GM21381 (cell line): ENCODE measurements at regions not wholly inside any gene's neighbourhood (a gene's known extent, or its start where the extent isn't known, plus 50 kb on each side); places are given as distances from the start of the nearest gene placed in this dataset.
"Not testable (repeated sequence)": the region's sequence is repeated elsewhere in the genome, so short reads cannot be mapped to it uniquely, and the experiment has no call there.

Source experiments
- ATAC-seq: cut with Tn5 transposase; IDR thresholded peaks from one replicate; pipeline ENCODE4 v1.9.1; 2021; ENCODE audit warnings: mild to moderate bottlenecking, moderate library complexity; ENCODE audit not compliant: unreplicated experiment

DNA sequence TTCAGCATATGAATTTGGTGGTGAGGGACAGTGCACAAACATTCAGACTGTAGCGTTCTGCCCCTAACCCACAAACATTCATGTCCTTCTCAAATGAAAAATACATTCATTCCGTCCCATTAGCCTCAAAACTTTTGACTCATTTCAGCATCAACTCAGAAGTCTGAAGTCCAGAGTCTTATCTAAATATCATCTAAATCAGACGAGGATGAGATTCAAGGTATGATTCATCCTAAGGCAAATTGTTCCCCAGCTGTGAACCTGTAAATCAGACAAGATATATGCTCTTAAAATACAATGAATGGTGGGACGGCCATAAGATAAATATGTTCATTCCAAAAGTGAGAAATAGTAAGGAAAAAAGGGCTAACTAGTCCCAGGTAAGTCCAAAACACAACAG is 1195.6 kb upstream of the ADGRL4 start:
- no peak for ATAC-seq

DNA sequence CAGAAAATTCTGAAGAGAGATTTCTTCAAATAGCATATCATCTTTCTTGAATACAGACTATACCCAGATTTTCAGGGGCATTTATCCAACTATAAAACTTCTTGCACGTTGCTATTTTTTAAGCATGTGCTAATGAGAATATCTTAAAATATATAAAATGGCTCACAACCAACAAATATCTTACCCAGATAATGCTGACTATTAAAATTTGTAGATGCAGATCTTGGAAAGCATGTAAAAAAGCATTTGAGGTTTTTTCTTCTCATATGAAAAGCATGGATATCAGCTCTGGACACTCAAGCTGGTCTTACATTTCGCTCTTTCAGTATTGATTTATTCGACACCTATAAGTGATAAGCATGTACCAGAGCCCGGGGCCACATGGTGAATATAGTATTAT is 1187.7 kb upstream of the ADGRL4 start:
- no peak for ATAC-seq

DNA sequence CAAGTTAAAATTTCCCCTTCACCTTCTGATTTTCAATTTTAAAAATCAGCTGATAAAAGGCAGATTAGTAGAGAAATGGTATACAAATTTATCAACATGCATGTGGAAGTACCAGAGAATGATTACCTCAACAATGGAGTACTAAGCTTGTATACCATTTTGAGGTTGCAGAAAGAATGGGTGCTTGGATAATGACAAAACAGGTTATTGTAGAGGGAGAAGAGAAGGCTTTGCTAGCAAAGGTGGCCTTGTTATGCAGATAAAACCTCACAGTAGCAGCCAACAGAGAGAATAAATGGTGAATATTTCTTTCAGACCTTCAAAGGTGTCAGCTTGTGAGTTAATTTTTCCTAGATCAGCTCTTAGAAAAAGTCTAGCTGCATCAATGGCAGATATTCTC is 1174.9 kb upstream of the ADGRL4 start:
- no peak for ATAC-seq

DNA sequence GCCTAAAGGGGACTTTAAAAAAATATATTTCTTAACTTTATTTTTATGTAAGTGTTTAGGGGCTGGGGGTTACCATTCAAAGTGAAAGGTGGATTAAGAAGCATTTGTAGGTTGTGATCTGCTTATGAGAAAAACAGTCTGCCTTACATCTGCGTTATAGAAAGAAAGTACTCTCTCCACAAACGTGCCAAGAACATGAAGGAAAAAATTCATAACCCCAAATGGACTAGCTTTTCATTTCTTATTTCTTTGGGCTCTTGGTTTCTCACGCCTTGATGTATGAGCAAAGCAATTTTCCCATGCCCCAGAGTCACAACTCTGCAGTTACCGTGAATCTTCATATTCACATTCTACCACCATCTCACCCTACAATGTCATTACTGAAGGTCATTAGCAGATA is 1165.1 kb upstream of the ADGRL4 start:
- no peak for ATAC-seq

DNA sequence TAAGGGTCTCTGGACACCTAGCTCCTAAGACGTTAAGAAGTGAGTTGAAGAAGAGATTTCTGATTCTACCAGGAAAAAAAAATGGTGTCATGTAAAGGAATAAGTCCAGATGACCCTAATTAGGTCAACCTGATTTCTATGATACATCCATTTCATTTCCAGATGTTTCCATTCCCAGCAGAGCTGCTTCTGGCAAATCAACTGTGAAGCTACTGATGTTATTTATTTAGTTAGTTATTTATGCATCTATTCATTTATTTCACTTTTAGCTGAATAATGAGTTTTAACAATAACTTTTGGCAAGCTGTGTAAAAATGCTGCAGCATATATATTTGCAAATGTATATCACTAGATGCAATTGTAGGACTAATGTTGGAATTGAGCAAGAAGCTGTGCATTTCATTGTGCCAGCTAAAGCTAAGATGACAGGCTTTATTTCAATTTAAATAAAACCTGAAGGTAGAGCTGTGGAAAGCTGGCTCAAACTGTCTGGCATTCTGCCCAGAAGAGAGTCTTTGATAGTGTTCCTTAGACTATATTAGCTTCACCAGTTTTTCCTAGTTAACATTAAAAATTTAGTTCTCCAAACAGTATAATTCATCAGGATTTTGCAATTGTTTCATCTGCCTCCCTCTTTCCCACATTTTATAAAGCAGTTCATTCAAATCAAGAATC is 1164.4 kb upstream of the ADGRL4 start:
- ATAC-seq, result no peak

DNA sequence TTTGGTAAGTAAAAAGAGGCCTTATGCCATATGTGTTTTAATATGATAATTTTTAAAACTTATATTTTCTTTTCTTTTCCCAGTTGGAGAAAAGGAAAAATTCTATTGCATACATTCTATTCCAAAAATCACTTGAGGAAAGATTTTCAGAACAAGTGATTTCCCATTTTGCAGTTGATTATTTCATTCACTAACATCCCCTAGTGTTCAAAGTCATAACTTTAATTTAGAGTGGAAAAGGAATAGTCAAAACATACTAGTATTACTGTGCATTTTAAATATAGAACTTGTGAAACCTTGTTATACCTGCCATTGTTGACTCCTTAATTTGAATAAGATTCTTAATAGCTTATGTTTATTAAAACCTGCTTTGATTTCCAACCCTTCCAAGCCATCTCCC is 1157.6 kb upstream of the ADGRL4 start:
- ATAC-seq, result no peak

DNA sequence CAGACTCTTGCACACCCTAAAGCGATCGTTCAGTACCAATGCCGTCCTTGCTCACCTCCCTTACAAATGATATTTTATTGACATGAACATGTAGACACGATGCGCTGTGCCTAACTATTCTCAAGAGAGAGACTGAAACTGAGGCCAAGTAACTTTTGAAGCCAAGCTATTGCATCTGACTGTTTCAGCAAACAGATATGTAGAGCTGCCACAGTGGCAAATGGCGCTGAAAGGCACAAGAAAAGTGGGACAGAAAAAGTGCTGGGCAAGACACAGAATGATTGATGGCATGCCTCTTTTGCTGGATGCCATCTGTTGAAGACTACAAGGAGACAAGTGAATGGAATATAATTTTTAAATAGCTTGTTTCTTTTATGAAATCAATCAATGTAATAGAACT is 1157.2 kb upstream of the ADGRL4 start:
- no peak for ATAC-seq

DNA sequence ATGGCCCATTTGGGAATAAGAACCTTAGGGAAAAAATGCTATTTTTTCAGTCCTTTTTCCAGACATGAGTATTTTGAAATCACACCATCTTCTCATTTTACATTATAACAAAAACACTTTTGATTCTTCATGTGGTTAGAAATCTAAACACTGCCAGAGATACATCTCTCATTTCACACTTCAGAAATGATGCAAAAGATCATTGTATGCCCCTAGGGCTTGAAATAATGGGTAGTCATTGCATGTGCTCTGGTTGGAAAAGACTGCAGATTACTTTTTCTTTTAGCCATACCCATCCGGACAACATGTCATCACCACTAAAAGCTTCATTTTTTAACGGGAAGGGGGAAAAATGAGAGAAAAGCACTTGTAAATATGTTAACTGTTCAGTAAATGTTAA is 1152.2 kb upstream of the ADGRL4 start:
- no peak for ATAC-seq

DNA sequence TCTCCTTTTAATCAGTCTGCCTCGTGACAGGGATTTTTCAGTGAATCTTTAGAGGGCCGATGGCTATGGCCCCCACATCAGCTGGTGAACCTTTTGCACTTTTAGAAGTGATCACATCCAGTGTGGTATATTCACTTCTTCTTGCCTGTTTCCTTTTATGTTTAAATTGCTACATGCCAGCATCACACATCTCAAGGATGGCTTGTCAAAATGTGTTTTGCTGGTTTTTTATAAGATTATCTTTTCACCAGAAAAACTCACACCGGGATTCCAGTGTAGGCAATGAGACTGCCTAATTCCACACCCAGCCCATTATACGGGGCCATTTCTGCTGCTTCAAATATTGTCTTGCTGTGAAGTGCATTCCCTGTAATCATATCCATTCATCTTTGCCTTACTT is 1151.7 kb upstream of the ADGRL4 start:
- ATAC-seq, result no peak

DNA sequence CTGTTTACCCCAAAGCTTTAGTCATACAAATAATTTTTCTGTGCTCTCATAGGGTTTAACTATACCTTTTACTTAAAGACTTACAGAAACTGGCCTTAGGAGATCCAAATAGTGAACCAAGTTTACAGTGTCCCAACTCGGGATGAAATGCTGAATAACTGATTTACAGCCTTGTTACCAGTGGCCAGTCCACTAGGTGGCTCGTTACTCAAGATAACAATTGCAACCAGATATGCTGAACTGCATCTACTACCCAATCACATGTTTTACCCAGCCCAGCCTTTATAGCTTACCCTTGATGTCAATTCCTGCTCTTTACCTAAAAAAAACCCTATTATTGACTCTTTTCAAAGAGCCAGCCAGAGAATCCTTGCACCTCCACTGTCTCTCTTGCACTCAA is 1148.8 kb upstream of the ADGRL4 start:
- ATAC-seq, result no peak

DNA sequence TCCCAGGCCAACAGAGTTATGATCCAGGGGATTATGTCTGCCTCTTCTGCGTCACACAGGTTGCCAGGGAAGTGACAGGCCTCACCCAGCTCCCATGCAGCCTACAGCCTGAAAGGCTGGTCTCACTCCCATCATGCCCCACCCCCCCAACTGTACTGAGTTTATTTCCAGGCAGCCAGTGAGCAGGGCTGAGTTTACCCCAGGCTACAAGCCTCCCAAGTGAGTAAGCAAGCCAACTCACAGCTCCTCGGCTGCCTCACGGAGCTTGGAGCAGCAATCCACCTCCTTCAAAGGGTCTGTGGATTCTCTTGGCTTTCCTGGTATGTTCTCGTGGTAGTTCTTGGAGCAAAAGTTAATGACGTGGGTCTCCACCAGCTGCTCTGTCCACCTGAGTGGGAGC is 1147.6 kb upstream of the ADGRL4 start:
- no peak for ATAC-seq

DNA sequence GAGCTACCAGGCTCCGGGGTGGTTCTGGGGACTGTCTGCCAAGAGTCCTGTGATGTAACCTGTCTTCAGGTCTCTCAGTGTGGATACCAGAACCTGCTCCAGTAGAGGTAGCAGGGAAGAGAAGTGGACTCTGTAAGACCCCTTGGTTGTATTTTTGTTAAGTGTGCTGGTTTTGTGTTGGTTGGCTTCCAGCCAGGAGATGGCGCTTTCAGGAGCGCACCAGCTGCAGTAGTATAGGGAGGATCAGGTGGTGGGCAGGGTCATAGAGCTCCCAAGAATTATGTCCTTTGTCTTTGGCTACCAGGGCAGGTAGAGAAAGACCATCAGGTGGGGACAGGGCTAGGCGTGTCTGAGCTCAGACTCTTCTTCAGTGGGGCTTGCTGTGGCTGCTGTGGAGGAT is 1147.2 kb upstream of the ADGRL4 start:
- ATAC-seq, result no peak

DNA sequence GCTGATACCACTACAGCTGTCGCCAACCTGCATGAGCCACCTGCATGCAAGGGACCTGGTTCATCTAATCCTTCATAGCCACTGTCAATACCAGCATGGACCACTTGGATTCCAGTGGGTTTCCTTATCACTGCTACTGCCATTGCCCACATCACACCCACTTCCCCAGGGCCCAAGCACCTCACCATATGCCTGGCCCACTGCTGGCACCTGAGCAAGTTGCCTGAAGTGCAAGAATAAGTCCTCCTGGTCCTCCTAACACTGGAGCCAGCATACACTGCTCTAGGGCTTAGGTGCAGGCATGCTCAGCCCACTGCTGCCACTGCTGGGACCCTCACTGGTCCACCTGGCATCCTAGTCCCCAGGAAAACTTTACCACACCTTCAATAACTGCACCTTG is 1136.8 kb upstream of the ADGRL4 start:
- no peak for ATAC-seq

DNA sequence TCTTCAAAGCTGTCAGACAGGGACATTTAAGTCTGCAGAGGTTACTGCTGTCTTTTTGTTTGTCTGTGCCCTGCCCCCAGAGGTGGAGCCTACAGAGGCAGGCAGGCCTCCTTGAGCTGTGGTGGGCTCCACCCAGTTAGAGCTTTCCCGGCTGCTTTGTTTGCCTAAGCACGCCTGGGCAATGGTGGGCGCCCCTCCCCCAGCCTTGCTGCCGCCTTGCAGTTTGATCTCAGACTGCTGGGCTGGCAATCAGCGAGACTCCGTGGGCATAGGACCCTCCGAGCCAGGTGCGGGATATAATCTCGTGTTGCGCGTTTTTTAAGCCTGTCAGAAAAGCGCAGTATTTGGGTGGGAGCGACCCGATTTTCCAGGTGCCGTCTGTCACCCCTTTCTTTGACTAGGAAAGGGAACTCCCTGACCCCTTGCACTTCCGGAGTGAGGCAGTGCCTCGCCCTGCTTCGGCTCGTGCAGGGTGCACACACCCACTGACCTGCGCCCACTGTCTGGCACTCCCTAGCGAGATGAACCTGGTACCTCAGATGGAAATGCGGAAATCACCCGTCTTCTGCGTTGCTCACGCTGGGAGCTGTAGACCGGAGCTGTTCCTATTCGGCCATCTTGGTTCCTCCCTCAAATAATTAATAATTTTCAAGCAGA is 1131.5 kb upstream of the ADGRL4 start:
- ATAC-seq, result not testable (repeated sequence)

DNA sequence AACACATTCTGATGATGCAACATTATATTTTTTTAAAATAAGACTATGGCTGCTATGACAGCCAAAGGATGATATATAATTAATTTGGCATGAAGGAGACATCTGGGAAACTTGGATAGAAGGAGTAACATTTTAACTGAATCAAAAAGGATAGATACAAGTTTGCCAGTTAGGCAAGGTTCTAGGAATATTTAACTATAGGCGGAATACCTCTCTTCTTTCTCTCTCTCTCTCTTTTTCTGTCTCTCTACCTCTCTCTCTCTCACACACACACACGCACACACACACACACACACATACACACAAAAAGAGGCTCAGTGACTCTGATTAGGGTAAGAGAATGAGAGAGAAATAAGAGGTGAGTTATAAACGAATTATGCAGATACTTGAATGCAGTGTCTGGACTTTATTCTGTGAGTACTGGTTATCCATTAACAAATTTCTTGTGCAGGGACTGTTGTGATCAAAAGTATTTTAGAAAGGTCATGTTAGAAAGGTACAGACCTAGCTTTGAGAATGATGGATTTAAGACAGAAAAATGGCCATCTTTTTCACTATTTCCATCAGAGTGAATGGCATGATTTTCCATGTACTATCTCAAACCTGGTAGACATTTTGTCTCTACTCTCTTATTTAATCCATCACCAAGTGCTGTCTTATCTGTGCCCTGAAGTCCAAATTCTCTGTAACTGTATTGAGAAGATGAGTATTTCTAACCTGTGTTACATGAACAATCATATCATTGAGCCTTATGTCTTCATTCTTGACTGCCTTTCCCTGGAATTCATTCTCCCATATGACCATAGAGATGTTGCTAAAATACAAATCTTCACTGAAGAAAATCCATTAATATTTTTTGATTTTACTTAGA is 1106.9 kb upstream of the ADGRL4 start:
- ATAC-seq, result no peak

DNA sequence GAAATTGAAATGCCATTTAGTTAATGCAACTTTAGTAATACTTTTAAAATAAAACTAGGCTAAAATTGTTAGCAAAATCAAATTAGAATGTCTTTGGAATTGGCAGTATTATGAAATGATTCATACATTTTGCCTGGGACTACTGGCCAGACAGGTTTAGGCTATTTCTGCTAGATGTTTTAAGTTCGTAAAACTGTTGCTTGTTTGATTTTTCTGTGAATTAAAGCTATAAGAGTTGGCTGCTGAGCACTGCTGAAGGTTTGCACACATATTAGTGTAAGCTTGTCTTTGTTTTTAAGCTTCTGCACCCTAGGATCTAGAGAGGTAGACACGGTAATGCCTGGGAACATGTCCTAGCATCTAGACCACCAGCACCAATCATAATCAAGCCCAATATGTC is 1094.6 kb upstream of the ADGRL4 start:
- ATAC-seq, result no peak

DNA sequence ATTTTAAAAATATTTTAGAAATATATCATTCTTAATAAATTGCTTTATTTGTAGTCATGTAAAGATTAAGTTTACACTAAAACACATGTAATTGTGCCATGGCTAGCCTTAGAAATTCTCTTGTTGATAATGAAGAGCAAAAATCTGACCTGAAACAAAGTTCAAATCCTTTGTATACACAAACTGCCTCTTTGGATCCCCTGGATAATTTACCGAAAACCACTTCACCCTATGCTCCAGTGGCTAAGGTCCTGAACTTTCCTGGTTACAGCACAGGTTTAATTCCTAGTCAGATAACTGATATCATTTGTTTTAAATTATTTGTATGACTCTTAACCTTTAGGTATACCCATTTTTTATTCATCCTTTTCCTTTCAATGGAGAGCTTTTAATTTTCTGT is 1093.2 kb upstream of the ADGRL4 start:
- ATAC-seq, result no peak

DNA sequence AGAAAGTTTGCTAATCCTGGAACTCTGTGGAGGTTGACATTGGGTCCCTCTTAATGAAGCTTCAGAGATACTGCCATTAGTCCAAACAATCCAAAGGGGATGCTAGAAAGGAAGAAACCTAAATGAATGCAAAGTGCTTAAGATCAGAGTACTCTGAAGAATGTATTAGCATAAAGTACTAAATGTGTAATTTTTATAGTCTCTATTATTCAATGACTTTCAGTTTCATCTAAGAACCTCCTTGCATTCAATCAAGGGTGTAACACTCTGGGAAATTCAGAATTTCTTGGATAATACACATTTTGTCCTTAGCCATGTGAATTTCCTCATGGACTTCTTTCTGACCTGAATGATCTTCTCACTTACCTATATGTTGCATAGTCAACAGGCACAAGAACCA is 1078.5 kb upstream of the ADGRL4 start:
- ATAC-seq, result no peak

DNA sequence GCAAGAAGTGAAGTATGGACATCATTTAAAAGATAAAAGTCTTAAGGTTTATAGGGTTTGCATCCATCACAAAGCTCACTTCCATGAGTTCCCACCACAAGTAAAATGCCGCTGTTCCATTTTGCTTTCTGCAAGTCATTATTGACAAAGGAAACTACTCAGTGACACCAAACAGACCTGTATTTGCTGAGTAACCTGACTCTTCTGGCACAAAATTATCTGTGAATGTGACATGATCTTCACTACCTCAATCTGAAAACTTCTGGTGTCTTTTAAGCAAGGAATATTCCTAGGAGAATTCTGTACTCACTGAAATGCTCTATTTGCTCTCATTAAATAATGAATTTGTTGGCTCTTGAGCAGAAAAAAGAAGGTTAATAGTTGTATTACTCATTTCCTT is 1077.4 kb upstream of the ADGRL4 start:
- ATAC-seq, result no peak

DNA sequence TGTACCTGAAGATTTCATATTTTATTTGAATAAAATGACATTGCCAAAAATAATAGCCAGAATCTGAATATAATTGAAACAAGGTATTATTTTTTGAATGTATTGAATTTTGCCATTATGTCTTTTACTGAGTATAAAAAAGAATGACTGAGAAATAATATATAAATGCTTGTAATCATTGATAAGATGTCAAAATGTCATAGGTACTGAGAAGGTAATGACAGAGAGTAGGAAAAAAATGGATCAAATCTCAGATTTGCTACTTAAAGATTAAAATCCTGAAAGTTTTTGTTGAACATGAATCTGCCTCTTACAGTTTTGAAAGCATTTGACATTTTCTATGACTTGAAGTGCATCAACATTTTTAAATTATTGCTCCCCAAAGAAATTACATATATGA is 1069.9 kb upstream of the ADGRL4 start:
- no peak for ATAC-seq

DNA sequence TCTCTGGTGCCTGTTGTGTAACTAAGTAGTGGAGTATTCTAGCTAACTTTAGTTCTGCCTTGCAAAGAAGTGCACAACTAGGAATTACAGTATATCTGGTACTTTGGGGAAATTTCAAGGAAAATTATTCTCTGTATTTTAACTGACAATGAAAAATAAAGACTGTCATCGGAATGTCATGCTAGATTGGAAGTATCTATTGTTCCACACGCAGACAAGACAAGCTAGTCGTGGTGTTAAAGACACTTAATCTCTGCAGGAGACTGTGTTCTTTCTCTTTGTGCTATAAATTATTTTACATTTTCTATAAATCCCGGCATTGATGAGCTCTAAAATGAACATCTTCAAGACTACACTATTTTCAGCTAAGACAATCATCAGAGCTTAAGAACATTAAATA is 1068.8 kb upstream of the ADGRL4 start:
- ATAC-seq, result no peak

DNA sequence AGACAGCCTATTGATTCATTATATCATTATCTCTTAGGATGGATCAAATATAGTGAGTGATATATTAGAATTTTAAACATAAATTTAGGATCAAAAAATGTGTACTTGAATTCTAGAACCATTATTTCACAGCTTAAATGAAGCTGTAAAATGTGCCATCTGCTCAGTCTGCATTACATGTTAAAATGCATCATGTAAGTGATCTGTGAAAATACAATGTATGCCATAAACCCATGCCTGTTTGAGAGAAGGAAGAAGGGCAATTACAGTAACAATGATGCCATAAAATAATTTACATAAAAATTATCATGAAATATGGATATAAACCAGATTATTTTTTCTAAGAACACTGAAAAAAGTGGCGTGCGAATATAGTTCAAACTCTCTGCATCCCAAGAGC is 1066.0 kb upstream of the ADGRL4 start:
- ATAC-seq, result no peak
